NCI-H510A (cell line): ENCODE measurements at regions not wholly inside any gene's neighbourhood (a gene's known extent, or its start where the extent isn't known, plus 50 kb on each side); places are given as distances from the start of the nearest gene placed in this dataset.
"Not testable (repeated sequence)": the region's sequence is repeated elsewhere in the genome, so short reads cannot be mapped to it uniquely, and the experiment has no call there.

Experiments used
- DNase-seq: peaks from one replicate; lab custom pipeline; 2025; lab: John Stamatoyannopoulos, UW

DNA sequence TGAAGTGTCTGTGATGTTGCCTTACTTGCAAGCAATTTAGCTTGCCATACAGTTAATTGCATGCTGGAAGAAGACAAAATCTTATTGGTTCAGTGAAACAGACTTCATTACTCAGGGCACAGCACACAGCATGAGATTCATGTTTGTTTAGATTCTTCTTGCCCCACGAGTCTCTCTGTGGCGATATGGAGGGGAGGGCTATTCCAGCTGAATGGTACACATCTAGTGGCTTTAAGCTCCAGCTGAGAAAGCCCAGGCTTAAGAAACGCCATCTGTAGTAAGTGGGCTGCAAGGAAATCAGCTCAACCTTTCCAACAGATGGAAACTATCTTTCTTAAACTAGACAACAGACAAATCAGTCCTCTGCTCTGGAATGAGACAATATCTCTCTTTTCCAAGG is 1022.0 kb downstream of the NCAM2 start:
- no peak for DNase-seq

DNA sequence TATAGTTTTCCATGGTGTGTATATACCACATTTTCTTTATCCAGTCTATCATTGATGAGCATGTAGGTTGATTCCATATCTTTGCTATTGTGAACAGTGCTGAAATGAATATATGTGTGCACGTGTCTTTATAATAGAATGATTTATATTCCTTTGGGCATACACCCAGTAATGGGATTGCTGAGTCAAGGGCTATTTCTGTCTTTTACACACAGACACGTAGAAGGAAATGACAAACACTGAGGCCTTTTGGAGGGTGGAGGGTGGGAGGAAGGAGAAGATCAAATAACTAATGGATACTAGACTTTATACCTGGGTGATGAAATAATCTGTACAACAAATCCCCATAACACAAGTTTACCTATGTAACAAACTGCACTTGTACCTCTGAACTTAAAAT is 1025.7 kb downstream of the NCAM2 start:
- DNase-seq: not testable (repeated sequence)

DNA sequence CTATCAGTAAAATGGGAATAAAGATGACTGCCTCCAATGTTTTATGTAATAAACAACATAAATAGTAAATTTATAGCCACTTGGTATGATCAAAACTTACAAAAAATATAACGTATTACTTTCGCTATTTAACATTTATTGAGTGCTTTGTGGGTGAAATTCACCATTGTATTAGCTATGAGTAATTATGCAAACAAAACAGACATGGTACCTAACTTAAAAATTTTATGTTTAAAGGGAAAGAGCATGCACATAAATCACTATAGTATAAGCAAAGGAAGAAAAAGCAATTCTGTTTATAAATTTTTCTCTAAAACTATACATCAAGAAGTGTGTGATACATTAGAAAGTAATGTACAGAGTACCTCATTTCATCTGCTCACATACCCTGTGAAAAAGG is 1046.2 kb downstream of the NCAM2 start:
- no peak for DNase-seq

DNA sequence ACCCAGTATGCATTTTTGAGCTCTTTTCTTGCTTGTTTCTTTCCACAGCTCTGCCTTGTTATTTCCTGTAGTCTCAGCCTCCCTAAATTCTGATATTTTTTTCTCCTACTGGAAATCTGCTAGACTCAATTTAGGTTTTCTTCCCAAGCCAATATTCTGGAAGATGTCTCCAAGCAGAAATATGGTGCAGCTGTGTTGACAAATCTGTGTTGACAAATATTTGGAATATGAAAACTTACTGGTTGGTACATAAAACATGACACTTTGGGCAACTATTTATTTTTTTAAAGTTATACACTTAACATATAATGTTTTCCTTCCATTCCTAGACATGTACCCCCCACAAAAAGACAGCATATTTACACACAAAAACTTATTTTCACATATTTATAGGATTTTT is 1048.4 kb downstream of the NCAM2 start:
- no peak for DNase-seq

DNA sequence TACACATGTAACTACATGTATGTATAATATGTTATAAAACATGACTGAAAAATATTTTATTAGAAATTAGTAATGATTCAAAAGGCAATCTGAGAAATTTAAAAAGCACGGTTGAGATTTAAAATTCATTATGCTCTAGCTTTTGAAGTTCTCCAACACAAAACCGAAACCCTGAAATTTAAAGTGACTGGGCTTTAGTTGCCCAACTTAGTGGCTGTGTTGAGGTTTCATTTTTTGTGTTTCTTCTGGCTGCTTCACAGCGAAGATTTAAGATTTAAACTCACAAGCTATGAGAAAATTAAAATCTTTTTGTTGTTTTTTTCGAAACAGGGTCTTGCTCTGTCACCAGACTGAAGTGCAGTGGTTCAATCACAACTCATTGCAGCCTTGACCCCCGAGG is 1058.7 kb downstream of the NCAM2 start:
- DNase-seq: no peak

DNA sequence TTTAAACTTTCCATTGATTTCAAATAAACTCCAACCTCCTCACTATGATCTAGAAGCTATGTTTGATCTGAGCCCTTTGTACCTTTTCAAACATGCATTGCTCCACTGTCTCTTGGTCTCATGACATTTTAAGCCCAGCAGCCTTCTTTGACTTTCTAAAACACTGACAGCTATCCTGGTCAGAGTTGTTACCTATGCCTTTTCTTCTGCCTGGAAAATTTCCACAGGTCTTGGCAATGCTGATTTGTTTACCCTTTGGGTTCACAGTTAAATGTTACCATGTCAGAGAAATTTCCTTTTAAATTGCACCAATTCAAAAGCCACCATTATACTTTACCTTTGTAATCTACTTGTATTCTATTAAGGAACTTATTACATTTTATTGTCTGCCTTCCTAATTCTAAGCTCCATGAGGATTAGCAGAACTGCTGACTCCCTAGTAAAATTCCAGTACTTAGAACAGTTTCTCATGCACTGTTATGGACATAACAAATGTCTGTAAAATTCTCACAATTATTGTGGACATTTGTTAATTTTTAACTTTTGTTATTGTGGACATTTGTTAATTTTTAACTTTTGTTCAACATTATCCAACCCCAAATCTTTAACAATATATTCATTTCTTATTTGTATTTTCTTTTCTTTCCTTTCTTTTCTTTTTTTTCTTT is 1064.4 kb downstream of the NCAM2 start:
- no peak for DNase-seq

DNA sequence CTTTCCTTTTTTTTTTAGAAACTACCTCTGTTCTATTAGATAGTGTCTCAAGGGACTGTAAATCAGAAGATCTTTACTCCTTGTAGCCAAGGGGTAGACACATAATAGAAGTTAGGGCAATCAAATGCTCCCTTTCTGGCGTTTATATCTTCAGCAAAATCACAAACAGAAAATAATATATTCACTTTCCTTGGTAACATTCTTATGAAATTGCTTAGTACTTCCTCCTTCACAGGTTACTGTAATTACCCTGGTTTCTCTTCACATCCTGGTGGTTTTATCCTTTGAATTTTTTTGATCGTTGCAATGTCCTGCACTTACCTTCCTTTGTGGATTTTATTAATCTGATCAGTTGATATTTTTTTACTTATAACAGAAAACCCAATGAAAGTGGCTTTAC is 1064.9 kb downstream of the NCAM2 start:
- no peak for DNase-seq

DNA sequence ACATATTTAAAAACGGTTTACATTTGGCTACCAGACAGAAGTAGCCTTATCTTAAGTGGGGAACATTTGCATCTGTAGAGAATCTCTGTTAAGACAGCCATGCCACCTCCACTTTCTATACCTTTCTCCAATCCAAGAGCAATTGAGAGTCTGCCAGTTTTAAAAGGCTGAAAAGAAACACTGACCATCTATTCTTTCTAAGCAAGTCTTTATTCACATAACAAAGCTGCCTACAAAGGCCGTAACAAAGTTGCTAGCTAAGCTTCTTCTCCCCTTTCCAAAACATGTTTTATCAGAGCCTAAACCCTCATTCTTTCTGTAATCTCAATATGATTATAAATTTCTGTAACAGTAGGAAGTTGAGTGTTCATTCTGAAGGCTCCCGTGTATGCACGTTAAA is 1078.3 kb downstream of the NCAM2 start:
- DNase-seq: no peak

DNA sequence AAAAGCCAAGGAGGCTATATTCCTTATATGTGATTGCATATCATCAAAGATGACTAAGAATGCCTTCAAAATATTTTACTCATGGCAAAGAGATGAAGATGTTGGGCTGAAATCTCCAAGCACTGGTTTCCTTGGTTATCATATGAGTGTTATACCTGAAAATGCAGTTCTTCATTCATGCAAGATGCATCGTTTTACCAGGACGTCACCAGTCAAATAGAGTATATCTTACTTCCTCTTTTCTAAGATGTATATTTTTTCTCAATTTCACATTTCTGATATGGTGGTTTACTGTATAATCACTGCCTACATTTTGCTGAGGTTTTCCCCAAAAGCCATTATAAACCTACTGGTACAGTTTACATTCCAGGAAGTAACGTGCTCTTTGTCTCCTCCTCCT is 1085.7 kb downstream of the NCAM2 start:
- no peak for DNase-seq

DNA sequence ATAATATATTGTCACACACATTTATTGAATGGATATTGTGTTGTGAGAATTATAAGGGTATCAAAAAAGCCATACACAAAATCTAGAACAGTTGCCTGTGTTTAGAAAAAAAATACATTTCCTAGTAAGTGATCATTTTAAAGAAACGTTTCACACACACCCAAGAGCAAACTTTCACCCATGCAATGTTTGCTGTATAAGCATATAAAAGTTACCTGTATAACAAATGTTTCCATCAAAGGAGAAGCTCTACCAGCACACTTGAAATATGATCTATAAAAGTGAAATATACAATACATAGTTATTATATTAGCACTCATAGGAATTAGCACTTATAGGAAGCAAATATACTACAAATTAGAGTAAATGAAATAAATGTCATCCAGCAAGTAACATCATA is 1098.1 kb downstream of the NCAM2 start:
- DNase-seq: no peak

DNA sequence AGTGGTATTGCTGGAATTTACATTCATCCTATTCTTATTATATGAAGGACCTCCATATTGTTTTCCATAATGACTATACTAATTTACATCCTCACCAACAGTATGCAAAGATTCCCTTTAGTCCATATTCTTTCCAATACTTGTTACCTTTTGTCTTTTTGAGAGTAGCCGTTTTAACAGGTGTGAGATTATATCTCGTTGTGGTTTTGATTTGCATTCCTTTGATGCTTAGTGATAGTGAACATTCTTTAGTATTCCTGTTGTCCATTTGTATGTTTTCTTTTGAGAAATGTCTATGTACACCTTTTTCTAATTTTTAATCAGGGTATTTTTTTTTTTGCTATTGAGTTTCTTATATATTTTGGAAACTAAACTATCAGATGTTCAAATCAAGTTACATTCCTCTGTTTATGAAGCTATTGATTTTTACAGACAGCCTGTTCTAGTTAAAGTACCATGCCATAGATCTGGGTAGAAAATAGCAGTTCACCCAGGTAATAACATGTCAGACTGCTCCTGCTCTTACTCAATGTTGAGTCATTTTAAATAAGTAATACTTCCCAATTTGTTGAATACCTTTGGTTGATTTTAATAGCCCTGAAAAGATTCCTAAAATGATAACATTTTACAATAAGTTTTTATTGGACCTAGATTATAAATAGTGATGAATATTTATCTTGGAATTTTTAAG is 1108.7 kb downstream of the NCAM2 start:
- no peak for DNase-seq

DNA sequence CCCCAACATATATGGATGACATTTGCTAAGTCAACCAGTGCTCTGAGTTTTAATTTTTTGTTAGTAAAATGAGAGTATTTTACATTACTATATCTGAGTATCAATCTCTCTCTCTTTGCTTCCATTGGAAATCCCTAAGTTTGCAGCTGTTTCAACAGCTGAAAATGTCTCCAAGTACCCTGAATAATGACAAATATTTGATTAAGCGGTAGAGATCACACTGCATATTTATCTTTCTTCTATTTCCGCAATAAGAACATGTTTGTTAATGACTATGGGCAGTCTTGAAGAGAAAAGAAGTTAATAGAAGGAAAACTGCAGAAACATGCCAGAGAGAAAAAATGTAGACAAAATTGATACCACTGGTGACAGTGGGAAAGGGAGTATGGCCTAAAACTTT is 1117.5 kb downstream of the NCAM2 start:
- DNase-seq: no peak

DNA sequence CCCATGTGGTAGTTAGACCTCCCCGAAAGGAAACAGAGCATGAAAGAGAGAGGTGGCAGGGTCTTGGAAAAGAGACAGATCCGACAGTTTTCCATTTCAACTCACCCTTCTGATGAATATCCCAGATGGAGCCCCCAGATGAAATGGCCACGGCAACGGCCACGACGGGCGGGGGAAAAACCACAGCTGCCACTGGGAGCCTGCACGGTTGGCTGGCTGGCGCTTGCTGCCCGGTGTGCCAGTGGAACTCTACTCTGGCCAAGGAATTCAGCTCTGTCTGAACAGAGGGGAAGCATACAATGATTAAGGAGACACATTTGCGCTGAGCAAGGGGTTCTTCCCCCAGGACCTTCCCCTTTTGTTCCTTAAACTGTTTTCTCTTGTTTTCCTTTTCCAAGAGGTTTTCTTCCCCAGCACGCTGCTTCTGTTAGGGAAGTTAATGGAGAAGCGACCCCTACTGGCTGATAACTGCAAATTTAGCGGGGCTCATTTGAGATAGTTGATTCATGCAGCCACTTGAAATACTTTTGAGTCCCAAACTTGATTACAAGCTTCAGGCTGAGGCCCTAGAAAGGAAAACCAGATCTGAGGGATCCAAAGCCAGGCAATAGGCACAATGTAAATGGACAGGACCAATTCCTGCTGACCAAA is 1122.5 kb downstream of the NCAM2 start:
- no peak for DNase-seq

DNA sequence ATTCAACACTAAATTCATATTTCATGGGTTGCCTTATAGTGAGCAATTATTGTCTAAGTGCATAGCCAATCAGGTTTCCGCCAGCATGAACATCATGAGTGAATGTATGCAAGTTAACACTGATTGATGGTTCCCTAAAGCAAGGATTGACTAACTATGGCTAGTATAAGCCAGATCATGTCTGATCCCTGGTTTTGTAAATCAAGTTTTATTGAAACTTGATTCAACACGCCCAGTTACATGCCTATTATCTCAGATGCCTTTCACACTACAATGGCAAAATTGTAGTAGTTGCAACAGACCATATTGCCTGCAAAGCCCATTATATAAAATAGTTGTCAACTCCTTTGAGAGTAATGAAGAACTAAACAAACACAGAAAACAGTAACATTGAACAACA is 1127.4 kb downstream of the NCAM2 start:
- DNase-seq: no peak

DNA sequence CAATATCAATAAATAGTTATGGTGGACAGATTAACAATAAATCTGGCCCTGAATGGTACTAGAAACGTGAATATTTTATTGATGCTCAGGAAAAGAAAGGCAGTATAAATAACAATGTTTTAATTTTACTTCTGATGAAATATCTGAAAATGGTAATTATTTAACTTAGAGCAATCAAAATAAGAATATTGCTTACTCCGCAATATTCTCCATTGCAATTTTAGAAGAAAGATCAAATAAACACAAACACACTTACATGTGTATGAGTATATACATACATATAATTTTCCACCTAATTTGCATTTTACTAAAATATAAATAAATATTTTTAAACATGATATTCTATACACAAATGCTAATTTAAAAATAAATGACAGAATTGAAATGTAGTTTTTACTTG is 1130.5 kb downstream of the NCAM2 start:
- no peak for DNase-seq

DNA sequence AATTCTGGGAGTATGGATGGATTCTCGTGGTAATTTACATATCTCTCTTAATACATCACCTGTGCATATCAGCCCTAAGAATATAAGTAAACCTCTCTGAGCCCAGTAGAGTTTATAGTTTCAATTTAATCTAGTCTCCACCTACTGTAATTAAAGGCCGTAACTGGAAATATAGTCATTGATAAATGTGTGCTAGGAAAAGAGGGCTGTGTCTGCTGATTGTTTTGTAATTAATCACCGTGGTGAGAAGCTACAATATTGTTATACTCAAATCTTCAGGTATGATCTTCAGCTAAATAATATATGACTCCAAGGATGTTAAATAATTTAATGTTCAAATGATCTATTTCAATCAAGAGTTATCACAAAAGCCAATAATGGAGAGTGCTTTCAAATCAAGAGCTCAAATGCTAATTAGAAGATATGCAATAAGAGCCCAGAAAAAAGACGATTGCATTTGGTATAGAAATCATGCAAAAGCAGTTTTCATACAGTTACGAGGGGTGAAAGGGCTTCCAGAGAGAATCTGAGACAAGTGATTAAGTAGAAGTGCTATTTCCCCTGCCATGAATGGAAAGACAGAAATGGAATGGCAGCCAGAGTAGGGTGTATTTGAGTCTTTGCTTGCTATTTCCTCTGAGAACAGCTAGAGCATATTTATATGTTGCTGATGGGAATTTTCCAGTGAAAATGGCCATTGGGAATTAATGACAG is 1134.3 kb downstream of the NCAM2 start:
- no peak for DNase-seq

DNA sequence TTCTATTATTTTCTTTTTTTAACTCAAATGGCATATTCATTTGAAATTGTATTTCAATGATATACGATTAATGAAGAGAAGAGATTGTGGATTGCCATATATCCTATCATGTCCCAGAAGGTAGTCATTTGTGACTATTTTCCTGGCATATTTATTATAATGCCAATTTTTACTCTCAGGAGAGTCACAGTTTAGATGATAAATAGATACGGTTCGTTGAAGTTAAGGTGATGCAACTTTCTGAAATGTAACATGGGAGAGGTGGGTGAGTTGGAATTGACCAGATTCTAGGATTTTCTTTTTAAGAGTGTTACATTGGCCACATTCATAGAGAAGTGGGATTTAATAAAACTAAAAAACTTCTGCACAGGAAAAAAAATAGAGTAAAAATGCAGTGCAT is 1138.5 kb downstream of the NCAM2 start:
- no peak for DNase-seq

DNA sequence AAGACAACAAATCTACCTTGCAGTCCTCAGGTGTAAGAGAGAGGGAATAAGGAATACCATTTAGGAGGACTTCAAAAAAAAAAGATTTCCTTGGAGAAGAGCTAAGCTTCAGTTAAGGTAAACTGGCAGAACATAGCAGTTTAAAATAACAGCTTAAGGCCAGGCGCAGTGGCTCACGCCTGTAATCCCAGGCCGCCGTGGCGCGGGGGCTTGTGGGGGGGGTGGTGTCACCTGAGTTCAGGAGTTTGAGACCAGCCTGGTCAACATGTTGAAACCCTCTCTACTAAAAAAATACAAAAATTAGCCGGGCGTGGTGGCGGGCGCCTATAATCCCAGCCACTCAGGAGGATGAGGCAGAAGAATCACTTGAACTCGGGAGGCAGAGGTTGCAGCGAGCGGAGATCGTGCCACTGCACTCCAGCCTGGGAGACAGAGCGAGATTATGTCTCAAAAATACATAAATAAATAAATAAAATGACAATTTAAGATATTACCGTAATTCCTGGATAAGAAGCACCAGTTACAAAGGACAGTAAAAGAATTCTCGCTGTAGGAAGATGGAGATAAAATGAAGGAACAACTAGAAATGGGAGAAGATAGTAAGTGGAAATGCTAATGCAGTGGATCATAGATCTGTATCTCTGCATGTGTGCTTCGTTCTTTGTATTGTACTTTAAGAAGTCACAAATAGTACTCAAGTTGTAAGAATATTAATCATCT is 1140.2 kb downstream of the NCAM2 start:
- DNase-seq: no peak

DNA sequence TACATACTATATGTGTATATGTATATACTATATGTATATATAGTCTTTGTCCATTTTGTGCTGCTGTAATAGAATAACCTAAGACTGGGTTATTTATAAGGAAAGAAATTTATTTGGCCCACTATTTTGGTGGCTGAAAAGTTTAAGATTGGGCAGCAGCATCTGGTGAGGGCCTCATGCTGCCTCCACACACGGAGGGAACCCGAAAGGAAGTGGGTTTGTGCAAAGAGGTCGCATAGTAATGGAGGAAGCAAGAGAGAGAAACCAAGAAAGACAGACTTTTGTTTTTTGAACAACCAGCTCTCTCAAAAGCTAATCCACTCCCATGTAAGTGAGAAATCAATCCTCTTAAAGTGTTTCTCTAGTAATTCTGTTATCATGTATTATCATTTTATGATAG is 1147.3 kb downstream of the NCAM2 start:
- no peak for DNase-seq

DNA sequence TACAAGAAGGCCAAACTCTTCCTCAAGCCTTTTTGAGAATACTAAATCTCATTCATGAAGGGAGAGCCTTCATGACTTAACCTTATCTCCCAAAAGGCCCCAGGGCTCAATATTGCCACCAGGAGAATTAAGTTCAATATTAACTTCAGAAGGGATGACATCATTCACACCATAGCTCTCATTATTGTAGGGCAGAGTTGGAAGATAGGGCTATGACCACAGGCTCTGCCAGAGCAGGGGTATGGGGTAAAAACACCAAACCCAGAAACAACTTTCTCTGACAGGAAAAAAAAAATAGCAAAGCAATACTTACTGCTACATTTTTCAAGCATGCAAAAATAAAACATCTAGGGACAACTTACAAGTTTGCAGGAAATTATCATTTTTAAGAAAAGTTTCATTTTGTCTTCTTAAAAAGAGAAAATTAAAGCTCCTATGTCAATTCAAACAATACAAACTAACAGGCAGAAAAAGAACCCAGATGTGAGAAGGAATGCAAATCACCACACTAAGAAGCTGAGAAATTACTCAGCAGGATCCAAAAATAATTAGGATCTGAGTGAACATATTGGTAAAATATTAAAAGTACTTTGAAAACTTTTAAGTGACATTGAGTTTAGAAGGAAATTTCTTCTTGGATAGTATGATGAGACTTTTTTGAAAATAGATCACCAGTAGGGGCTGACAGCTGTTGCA is 1156.5 kb downstream of the NCAM2 start:
- DNase-seq: no peak

DNA sequence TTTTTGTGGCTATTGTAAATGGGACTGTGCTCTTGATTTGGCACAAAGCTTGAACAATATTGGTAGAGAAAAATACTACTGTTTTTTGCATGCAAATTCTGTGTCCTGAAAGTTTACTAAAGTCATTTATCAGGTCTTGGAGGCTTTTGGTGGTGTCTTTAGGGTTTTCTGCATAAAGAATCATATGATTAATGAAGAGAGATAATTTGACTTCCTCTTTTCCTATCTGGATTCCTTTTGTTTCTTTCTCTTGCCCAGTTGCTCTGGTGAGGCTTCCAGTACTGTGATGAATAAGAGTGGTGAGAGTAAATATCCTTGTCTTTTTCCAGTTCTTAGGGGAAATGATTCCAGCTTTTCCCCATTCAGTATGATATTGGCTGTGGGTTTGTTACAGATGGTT is 1166.7 kb downstream of the NCAM2 start:
- DNase-seq: no peak

DNA sequence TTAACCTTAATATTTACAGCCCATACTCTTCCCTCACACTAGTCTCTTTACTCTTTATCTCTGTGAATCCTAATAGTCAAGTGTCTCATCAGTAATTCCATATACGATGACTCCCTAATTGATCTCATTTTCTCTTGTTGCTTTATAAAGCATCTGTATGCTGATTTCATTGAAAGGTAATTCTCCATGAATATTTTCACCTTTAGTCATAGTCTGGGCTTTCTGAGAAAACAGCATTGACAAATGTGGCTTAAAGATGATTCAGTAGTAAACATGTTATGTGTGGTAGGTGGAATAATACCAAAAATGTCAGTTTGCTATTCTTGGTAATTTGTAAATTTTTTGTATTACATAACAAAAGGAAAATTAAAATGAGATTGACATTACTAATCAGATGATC is 1176.5 kb downstream of the NCAM2 start:
- DNase-seq: no peak
